HG03378 (cell line): ENCODE measurements at regions not wholly inside any gene's neighbourhood (a gene's known extent, or its start where the extent isn't known, plus 50 kb on each side); places are given as distances from the start of the nearest gene placed in this dataset.

Experiments used
- ATAC-seq: cut with Tn5 transposase; IDR thresholded peaks from one replicate; pipeline ENCODE4 v1.9.1; 2021; ENCODE audit warnings: mild to moderate bottlenecking, moderate library complexity; ENCODE audit not compliant: unreplicated experiment

DNA sequence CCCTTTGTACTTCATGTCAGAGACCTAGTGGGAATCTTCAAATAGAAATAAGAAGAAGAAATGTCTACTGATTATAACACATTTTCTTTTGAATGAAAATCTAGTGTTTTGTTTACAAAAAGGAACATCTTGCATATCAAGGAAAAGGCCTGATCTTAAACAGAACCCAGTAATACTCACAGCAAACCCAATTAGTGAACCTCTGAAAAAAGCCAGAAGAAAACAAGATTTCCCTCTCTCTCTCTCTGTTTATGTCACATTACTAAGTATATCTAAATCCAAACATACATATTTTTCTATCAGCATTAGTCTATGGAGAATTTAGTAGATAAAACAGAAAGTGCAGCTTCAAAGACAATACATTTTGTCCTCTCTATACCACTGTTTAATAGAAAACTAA lies 457.9 kb downstream of the NR2F1-AS1 start:
- no peak for ATAC-seq

DNA sequence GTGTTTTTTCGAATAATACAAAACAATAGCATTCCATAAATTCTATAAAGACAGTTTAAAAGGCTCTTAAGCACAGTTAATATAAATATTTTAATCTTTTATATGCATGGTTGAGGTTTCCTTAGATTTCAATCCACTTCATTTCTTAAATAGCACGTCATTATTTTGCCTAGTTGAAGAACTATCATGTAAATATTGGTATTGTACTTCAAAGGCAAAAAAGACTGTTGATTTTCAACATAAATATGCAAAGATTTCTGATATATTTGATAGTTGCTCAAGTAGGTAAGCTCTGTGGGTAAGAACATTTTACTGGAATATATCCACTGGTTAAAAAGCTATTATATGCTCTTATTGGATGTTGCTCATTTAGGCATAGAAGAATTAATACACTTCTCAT lies 458.6 kb downstream of the NR2F1-AS1 start:
- no peak for ATAC-seq

DNA sequence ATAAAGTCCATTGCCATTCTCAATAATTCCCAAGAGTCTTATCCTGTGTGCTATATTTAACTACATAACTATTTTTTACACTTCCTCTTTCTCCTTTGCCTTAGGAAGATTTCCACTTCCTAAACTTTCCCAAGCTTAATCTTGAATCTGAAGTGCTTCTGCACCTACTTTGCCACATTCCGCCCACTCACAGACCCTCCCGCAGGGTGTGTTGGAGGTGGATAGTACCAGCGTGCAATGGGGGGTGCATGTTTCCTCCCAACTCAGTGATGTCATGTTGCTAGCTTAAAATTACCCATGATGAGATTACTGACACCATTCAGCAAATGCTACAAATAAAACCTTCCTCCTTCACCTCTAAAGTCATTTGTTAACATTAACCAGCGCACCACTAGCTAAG lies 460.2 kb downstream of the NR2F1-AS1 start:
- no peak for ATAC-seq

DNA sequence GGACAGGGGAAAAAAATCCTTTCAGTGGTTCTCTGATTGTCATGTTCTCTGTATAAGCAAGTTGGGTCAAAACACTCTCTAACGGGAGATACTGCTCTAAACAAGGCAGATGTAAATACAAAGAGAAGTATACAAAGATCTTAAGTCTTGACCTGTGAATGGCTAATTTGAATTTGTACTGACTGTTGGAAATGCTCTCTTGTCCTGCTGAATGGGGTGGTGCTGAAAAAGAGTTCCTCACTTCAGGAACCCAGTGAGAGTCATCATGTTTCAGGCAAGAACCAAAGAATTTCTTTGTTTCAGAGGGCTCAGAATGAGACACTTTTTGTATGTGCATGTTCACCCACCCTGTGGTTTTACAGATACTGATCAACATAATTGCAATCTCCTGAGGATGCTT lies 461.0 kb downstream of the NR2F1-AS1 start:
- ATAC-seq: no peak

DNA sequence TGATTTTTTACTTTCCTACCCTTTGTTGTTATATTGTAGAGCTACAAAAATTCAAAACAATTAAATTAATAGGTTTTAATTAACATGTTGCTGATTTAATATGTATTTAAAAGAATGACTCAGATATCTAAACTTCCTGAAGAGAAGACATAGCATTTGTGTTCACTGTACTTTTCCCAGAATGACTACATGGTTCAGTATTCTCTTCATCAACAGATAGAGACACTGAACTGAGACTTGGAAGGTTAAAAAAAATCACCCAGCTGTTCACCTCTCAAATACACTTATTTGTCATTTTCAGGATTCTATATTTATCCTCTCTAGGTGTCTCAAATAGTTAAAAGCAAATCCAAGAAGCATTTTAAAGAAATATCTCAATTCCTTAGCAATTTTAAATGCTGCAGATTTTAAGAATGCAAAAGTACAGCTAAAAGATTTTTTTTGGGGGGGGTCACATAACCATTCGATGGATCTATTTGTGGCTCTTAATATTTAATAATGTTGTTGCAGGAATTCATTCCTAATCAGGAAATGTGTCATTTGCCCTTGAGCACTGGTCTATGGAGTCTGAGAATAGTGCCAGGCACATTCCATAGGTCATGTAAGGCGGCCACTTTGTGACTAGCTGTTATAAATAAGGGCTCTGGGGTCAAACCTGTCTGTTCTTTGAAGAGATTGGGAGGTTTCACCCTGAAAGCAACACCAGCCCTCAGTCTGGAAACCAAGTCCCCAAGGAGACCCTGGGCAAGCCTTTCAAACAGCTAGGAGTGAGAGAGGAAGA lies 463.1 kb downstream of the NR2F1-AS1 start:
- no peak for ATAC-seq

DNA sequence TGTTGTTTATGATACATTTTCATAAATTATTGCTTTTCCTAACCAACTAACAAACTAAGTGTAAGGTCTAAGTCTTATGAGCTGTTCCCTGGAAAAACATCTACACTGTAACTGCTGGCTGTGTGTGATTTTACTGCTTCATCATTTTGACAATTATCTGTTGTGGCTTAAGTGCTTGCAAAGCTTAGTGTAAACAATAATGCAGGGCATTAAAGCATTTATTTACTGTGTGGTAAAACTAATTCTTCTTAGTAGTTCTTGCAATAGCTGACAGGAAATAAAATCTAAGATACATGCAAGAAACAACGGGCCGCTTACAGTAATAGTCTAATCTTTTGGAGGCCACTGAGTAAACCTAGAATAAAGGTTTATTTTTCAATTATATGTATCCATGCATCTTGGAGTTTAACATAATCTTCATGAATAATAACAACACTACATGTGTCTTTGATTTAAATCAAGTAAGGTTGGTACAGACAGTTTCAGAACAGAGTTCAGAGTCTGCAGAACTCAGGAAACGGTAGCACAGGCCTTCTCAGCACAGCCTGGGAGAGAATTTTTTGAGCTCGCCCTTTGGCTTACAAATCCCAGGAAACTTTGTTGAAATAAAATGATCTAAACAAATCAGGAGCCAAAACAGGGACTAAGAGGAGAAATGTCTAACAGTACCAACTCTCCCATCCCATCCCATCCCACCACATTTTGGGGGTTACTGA lies 473.1 kb downstream of the NR2F1-AS1 start:
- no peak for ATAC-seq

DNA sequence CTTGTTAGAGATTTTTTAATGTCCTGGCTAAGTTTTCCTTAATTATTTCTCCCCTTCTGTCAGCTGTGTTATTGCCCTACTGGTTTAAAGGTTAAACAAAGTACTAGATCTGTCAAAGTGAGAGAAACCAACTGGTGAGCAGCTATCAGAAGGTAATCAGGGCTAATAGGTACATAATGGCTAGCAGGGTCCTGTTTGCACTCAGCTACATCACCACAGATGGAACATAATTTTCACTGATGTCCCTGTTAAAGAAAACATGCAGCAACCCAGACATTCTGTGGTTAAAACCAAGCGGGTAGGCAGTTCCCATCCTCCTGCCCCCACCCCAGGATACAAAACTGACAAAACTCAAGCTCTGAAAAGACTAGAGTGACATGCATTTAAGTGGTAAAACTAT lies 473.9 kb downstream of the NR2F1-AS1 start:
- no peak for ATAC-seq

DNA sequence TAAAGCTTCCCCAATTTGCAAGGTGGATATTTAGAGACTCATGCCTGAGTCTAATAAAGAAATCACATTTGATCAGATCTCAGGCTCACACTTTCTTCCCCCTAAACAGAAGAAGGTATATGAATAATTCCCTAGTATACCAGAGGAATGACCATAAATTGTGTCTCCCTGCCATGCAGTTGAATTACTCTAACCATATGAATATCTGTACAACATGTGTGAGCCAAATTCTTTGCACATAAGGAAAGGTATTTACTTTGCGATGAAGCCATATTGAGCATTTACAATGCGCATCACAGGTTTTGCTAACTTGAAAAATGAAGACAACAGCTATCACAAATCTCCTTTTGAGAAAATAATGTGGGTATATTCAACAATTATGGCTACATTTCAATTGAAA lies 479.4 kb downstream of the NR2F1-AS1 start:
- ATAC-seq: no peak

DNA sequence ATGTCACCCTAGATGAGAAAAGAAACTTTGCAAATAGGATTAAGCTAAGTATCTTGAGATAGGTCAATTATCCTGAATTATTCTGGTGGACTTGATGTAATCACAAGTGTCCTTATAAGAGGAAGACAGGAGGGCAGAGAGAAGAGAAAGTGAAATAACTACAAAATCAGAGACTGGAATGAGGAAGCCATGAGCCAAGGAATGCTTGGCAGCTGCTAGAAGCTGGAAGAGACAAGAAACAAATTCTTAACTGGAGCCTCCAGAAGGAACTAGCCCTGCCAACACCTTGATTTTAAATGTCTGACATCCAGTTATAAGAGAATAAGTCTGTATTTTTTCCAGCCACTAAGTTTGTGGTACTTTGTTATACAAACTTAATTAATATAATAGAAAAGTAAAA lies 480.0 kb downstream of the NR2F1-AS1 start:
- ATAC-seq: no peak

DNA sequence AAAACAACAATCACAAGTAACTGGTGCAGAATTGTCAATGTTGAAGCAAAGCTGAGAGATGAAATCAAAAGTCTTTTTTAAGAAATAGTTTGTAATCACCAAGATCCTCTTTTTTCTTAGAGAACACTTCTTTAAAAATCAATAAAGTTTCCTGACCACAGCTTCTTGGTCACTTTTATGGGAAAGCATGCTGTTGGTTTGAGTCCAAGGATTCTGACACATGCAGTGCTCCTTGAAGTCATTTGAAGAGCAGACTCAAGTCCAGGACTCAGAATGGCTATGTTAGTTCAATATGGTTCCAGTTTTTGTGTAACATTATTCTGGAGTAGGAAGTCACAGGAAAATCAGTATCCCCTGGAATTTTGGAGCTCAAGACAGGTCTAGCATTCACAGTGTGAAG lies 480.6 kb downstream of the NR2F1-AS1 start:
- no peak for ATAC-seq

DNA sequence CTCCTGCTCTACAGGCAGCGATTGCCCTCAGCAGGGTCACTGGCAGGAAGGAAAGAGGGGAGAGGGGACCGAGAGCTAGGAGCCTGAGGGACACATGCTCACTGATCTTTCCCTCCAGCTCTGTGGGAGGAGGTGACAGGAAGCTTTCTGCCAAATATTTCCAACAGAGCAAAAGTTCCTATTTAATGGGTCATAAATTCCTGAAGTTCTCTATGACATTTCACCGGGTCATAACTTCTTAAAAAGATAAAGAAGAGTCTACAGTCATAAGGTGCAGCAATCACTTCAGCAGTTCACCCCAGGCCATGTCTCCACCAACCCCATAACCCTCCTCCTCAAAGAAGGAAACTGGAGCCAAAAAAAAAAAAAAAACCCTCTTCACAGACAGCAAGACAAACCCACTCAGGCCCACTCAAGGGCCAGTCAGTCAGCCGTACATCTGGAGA lies 481.1 kb downstream of the NR2F1-AS1 start:
- ATAC-seq: no peak

DNA sequence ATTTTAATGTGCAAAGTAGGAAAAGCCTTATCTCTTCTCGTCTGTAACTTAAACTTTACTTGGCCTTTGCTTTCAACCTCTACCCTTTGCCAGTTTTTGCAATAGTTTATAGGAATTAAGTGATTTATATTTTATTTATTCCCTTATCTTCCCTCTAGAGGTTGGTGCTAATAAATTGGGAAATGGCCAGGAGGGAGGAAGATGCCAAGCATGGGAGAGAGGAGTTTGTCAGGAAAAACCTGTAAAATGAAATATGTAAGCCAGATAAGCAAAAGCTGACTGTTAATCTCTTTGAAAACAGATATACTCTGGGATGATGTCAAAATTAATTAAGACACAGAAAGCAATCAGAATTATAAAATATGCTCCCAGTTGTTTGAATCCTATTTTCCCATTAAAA lies 484.5 kb downstream of the NR2F1-AS1 start:
- ATAC-seq: no peak

DNA sequence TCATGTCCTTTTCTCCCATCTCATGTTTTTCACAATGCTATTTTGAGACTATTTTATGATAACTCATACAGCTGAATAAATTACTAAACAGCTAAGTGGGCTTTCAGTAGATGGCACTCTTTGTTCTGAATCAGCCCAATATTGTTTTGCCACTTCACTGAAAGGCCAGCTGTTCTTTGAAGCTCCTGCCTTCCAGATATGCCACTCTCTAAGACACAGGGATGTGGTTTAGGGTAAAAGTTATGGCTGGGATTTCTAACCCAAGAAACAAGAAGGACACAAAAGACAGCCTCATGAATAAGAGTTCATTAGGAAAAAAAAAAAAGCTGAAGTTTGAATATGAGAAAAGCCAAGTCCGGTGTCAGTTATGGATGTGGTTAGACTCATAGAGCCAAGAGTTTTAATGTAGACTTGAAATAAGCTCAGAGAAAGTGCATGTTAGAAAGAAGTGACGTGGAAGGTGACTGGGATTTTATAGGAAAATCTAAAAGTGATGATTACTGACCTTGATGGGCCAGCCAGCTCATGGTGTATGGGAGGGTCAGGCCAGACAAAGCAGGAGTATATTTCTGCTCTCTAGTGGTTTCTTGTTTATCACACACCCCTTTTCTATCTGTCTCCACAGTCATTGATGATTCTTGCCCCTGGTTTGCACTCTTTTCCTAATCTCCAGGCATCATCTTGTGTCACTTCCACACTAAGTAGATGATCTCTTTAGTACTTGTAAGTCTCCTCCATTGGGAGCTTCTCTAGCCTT lies 488.5 kb downstream of the NR2F1-AS1 start:
- no peak for ATAC-seq

DNA sequence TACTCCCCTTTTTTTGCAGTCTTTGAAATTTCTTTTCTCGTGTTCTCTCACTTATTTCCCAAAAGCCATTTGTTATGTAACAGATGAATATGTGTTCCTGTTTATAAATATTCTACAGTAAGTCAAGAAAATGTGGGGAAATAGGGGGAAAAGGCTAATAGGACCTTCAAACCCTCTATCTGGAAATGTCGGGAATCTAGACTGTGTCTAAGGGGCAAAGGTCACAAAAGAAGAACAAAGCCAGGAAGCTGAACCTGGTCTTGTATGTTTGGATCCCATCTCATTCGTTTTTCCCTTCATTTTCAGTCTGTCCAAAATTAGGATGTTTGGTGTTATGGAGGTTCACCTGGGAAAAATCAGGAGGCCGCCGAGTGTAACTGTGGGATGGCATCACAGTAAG lies 490.3 kb downstream of the NR2F1-AS1 start:
- ATAC-seq: no peak

DNA sequence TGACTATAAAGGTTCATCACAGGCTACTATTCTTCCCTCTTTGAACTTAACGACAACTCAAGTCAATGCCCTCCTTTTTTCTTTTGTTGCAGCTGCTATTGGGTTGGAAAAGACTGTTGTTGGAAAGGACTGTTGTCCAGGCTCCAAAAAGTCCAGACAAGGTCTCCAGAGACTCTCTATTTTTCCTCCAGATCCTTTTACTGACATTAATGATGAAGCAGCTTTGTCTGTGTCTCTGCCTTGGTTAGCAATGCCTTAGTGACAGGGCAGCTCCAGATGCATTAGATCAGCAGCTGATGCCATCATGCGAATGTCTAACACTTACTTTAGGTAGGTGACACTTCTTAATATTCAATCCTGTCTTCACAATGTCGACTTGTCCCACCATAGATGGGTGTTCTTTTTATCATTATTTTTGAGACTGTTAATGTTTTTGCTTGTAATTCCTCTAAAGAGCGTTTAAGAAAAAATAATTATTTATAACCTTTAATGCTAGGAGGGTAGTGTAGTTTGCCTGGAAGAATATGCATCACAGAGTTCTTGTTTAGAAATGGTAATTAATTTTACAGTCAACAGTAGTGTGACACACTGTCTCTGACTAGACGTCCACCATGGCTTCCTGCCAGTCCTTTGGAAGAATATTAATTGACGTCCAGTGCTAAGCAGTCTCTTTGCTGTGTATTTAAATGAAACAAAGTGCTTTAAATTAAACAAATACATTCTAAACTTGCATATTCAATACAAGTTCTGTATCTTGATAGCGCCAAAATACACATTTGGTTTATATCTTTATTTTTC lies 492.2 kb downstream of the NR2F1-AS1 start:
- no peak for ATAC-seq

DNA sequence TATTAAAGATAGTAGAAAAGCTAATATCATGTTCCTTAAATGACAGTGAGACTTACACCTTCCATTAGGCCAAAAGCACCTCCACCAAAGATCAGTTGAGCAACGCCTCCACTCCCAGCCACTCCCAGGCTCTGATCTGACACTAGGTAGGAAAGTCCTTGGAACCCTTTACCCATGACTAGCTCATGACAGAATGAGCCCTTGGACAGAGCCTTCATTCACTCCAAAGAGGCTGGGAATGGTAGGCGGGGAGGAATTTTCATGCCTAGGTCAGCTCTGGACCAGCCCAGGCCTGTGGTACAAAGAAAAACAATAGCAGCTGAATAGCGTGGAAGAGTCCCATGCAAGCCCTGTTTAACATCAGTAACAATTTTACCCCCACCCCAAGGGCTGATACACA lies 493.7 kb downstream of the NR2F1-AS1 start:
- ATAC-seq: no peak

DNA sequence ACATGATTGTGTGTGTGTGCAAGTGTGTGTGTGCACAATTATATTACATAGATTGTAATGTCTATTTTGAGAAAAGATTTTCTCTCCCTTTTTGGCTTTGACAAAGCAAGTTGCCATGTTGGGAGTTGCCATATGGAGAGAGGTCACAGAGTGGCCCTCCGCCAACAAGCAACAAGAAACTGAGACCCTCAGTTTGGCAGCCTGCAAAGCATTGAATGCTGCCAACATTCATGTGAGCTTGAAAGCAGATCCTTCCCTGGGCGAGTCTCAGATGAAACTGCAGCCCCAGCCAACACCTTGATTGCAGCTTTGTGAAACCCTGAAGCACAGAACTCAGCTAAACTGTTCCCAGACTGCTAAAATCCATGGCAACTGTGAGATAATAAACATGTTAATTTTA lies 498.0 kb downstream of the NR2F1-AS1 start:
- ATAC-seq: no peak

DNA sequence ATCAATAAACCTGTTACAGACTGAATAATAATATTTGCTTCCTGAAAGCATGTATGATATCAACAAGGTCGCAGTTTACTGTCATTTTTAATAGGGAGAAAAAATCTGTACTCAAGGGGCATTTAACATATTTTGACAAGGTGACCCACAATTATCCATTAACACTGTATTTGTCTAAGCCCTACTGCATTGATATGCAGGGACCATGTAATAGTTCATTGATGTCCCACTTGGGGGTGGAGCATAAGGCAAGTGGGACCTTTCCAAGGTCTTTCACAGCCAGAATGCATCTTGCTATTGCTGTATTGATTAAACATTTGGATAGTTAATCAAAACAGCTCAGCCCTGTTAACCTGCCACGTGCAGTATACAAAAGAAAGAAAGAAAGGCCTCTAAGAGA lies 502.0 kb downstream of the NR2F1-AS1 start:
- no peak for ATAC-seq

DNA sequence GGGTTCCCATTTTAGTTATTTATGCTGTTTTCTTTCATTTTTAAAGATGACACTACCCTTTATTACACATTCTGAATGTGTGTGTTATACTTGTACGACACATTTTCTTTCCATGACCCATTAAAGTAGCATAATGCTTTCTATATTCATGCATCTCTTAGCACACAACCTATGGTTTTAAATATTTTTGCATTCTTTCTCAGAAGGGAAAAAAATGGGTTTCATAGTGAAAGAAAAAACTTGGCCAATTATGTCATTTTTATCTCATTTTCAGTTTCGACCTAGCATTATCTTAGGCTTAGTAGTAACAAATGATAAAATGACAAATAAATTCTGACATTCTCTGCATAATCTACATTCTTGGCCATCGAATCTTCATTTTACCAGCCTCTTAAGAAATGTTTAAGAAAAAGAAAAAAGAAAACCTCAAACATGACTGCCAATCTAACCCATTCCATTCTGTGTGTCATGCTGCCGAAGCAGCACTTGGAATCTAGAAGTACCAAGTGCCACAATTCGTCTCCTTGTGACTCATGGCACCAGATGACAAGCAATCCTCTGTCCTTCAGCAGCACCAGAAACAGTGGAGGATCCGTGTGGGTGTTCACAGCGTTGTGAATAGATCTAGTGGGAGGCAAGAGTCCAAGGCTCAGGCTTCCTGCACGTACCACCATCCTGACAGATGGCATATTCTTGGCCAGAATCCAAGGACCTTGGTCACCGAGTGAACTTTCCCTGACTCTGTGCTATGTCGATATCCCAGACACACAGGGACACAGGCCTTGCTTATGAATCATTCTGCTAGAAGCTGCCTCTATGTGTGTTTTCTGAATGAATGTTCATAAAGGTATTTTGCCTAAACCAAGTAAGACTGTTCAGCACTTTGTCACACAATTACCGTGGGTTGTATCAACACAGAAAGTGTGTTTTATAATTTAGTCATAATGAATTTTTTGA lies 502.7 kb downstream of the NR2F1-AS1 start:
- ATAC-seq: peak; percentile 80

DNA sequence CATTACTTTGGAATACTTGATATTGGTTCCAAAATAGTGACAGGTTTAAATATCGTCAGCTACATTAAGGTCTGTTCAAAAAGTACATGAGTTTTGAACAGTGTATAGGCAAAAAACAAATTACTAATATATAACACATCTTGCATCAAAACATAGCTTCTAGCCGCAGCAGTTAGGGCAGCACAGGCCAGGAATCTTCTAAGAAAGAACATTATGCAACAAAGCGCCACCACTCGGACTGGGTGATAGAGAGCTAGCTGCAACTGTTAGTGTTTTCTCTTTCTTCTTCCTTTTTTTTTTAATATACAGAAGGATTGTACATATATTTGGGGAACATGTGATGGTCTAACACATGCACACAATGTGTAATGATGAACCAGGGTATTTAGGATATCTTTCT lies 504.5 kb downstream of the NR2F1-AS1 start:
- no peak for ATAC-seq
